ENCODE measurements at regions not wholly inside any gene's neighbourhood (a gene's known extent, or its start where the extent isn't known, plus 50 kb on each side); places are given as distances from the start of the nearest gene placed in this dataset.
"Not testable (repeated sequence)": the region's sequence is repeated elsewhere in the genome, so short reads cannot be mapped to it uniquely, and the experiment has no call there.

GRCh38 chr12:90209029-90209428 is 500.4 kb upstream of the ATP2B1 start:
- TF ChIP-seq CTCF (conservative IDR thresholded peaks at IDR 0.05): no peak

GRCh38 chr12:90208379-90208778 is 499.7 kb upstream of the ATP2B1 start:
- not testable (repeated sequence) for H3K27ac ChIP-seq

More at GRCh38 chr12:90209029-90209428, 500.4 kb upstream of the ATP2B1 start:
- H3K27ac ChIP-seq: no peak overlapping the region

GRCh38 chr12:90207799-90208198 is 499.2 kb upstream of the ATP2B1 start:
- no peak for TF ChIP-seq CTCF (conservative IDR thresholded peaks at IDR 0.05)

GRCh38 chr12:90205165-90205564 is 496.5 kb upstream of the ATP2B1 start:
- TF ChIP-seq CTCF (conservative IDR thresholded peaks at IDR 0.05): no peak
- no peak overlapping the region for H3K27ac ChIP-seq

More at GRCh38 chr12:90207799-90208198, 499.2 kb upstream of the ATP2B1 start:
- no peak overlapping the region for H3K27ac ChIP-seq

- no peak for TF ChIP-seq CTCF (conservative IDR thresholded peaks at IDR 0.05)
- H3K27ac ChIP-seq: no peak overlapping the region
Measured at GRCh38 chr12:90203556-90203955, 494.9 kb upstream of the ATP2B1 start.

- no peak for TF ChIP-seq CTCF (conservative IDR thresholded peaks at IDR 0.05)
- H3K27ac ChIP-seq: no peak overlapping the region
Measured at GRCh38 chr12:90199006-90199405, 490.4 kb upstream of the ATP2B1 start.

GRCh38 chr12:90193500-90193899 is 484.9 kb upstream of the ATP2B1 start:
- no peak overlapping the region for H3K27ac ChIP-seq
- TF ChIP-seq CTCF (conservative IDR thresholded peaks at IDR 0.05): no peak

GRCh38 chr12:90188857-90189256 is 480.2 kb upstream of the ATP2B1 start:
- no peak overlapping the region for H3K27ac ChIP-seq
- no peak for TF ChIP-seq CTCF (conservative IDR thresholded peaks at IDR 0.05)

All from VCaP (cell line).